M059J (cell line): ENCODE measurements at regions not wholly inside any gene's neighbourhood (a gene's known extent, or its start where the extent isn't known, plus 50 kb on each side); places are given as distances from the start of the nearest gene placed in this dataset.

Experiments used
- DNase-seq: peaks from one replicate; pipeline ENCODE4 v3.0.0-alpha.2; 2012; ENCODE audit warnings: low read depth

- no peak for DNase-seq
These were observed 1069.1 kb downstream of the EFNA5 start for GRCh38 chr5:106601620-106602019.

GRCh38 chr5:106600803-106601202 is 1069.9 kb downstream of the EFNA5 start:
- no peak for DNase-seq

- no peak for DNase-seq
These were observed 1074.9 kb downstream of the EFNA5 start for GRCh38 chr5:106595864-106596263.

- no peak for DNase-seq
These were observed 1086.5 kb downstream of the EFNA5 start for GRCh38 chr5:106584268-106584667.

- no peak for DNase-seq
These were observed 1092.0 kb downstream of the EFNA5 start for GRCh38 chr5:106578736-106579135.

GRCh38 chr5:106574820-106575219 is 1095.9 kb downstream of the EFNA5 start:
- no peak for DNase-seq

- no peak for DNase-seq
These were observed 1104.7 kb downstream of the EFNA5 start for GRCh38 chr5:106566031-106566430.

- DNase-seq = peak; percentile 83
These were observed 1125.4 kb downstream of the EFNA5 start for GRCh38 chr5:106545325-106545724.

GRCh38 chr5:106543330-106543729 is 1127.4 kb downstream of the EFNA5 start:
- no peak for DNase-seq

GRCh38 chr5:106530150-106530549 is 1140.6 kb downstream of the EFNA5 start:
- no peak for DNase-seq

- DNase-seq = no peak
These were observed 1145.3 kb downstream of the EFNA5 start for GRCh38 chr5:106525438-106525837.

GRCh38 chr5:106523852-106524251 is 1146.9 kb downstream of the EFNA5 start:
- DNase-seq = no peak

- no peak for DNase-seq
These were observed 1148.4 kb downstream of the EFNA5 start for GRCh38 chr5:106522296-106522695.

GRCh38 chr5:106521701-106522100 is 1149.0 kb downstream of the EFNA5 start:
- DNase-seq = peak; percentile 80

GRCh38 chr5:106510321-106510720 is 1160.4 kb downstream of the EFNA5 start:
- no peak for DNase-seq

- DNase-seq = no peak
These were observed 1161.8 kb downstream of the EFNA5 start for GRCh38 chr5:106508894-106509293.

- no peak for DNase-seq
These were observed 1176.8 kb downstream of the EFNA5 start for GRCh38 chr5:106493910-106494309.

- DNase-seq = no peak
These were observed 1181.7 kb downstream of the EFNA5 start for GRCh38 chr5:106489004-106489403.

- no peak for DNase-seq
These were observed 1182.3 kb downstream of the EFNA5 start for GRCh38 chr5:106488407-106488806.

GRCh38 chr5:106481374-106481773 is 1189.4 kb downstream of the EFNA5 start:
- peak; percentile 11 for DNase-seq

GRCh38 chr5:106476630-106477029 is 1194.1 kb downstream of the EFNA5 start:
- DNase-seq = no peak

- no peak for DNase-seq
These were observed 1196.7 kb downstream of the EFNA5 start for GRCh38 chr5:106474066-106474465.

- no peak for DNase-seq
These were observed 1211.2 kb downstream of the EFNA5 start for GRCh38 chr5:106459541-106459940.

- peak; percentile 78 for DNase-seq
These were observed 1215.9 kb downstream of the EFNA5 start for GRCh38 chr5:106454651-106455415.
